ENCODE measurements at regions not wholly inside any gene's neighbourhood (a gene's known extent, or its start where the extent isn't known, plus 50 kb on each side); places are given as distances from the start of the nearest gene placed in this dataset.

GRCh38 chr2:224161712-224162111 lies 122.6 kb upstream of the SERPINE2 start:
- H3K9ac ChIP-seq (ENCODE audit: low read length): no peak overlapping the region
- H3K36me3 Mint-ChIP-seq (ENCODE audit: low read depth, unreplicated experiment): no peaks in the 10 kb centered on the region
- peak overlapping the region; percentile 66 for H3K4me2 ChIP-seq (ENCODE audit: low read length)
- peak overlapping the region; percentile 38 for H3K27ac Mint-ChIP-seq (ENCODE audit: unreplicated experiment)
- no peaks in the 10 kb centered on the region for H4K20me1 ChIP-seq (ENCODE audit: insufficient read depth, low read length)
- H3K27me3 ChIP-seq (ENCODE audit: insufficient read depth, low read length): no peaks in the 10 kb centered on the region
- H3K4me1 Mint-ChIP-seq (ENCODE audit: low read depth, unreplicated experiment): peaks cover 14% of the 10 kb centered on the region
- H3K4me1 ChIP-seq (ENCODE audit: insufficient read depth, low read length): peaks cover 48% of the 10 kb centered on the region
- peaks cover 4% of the 10 kb centered on the region for H3K27me3 Mint-ChIP-seq (ENCODE audit: low read depth, unreplicated experiment)
- H3K79me2 ChIP-seq (ENCODE audit: insufficient read depth, low read length): no peaks in the 10 kb centered on the region
- TF ChIP-seq, protein P1, sequence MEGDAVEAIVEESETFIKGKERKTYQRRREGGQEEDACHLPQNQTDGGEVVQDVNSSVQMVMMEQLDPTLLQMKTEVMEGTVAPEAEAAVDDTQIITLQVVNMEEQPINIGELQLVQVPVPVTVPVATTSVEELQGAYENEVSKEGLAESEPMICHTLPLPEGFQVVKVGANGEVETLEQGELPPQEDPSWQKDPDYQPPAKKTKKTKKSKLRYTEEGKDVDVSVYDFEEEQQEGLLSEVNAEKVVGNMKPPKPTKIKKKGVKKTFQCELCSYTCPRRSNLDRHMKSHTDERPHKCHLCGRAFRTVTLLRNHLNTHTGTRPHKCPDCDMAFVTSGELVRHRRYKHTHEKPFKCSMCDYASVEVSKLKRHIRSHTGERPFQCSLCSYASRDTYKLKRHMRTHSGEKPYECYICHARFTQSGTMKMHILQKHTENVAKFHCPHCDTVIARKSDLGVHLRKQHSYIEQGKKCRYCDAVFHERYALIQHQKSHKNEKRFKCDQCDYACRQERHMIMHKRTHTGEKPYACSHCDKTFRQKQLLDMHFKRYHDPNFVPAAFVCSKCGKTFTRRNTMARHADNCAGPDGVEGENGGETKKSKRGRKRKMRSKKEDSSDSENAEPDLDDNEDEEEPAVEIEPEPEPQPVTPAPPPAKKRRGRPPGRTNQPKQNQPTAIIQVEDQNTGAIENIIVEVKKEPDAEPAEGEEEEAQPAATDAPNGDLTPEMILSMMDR (IDR thresholded peaks at IDR 0.05; ENCODE audit: insufficient read depth, low read depth, low read length): no peak
- no peak for TF ChIP-seq EZH2 (IDR thresholded peaks at IDR 0.05; ENCODE audit: insufficient read depth, low read length)
- H3K36me3 ChIP-seq (ENCODE audit: insufficient read depth, low read length): no peaks in the 10 kb centered on the region
- peak overlapping the region; percentile 69 for H3K27ac ChIP-seq (ENCODE audit: low read depth, low read length)
- no peak overlapping the region for H3K4me3 ChIP-seq (ENCODE audit: insufficient read depth, low read depth, low read length)
- no peaks in the 10 kb centered on the region for H3K9me3 ChIP-seq (ENCODE audit: insufficient read depth, low read depth, low read length)
- FAIRE-seq (no peak), DNase-seq (ENCODE audit: low read depth) (no peak)
- no peak overlapping the region for H3K4me3 Mint-ChIP-seq (ENCODE audit: unreplicated experiment)
- no peak overlapping the region for H2AFZ ChIP-seq (ENCODE audit: low read depth, low read length)
- H3K9me3 Mint-ChIP-seq (ENCODE audit: unreplicated experiment): peaks cover 3% of the 10 kb centered on the region

- H4K20me1 ChIP-seq (ENCODE audit: insufficient read depth, low read length): no peaks in the 10 kb centered on the region
- FAIRE-seq: peak; percentile 32
- Mint-ChIP-seq H3K4me3 (ENCODE audit: unreplicated experiment) (no peak overlapping the region), H3K27ac (ENCODE audit: unreplicated experiment) (no peak overlapping the region), H3K36me3 (ENCODE audit: low read depth, unreplicated experiment) (no peaks in the 10 kb centered on the region), H3K27me3 (ENCODE audit: low read depth, unreplicated experiment) (peaks cover 4% of the 10 kb centered on the region), H3K4me1 (ENCODE audit: low read depth, unreplicated experiment) (peaks cover 19% of the 10 kb centered on the region), H3K9me3 (ENCODE audit: unreplicated experiment) (peaks cover 3% of the 10 kb centered on the region)
- no peak overlapping the region for H3K9ac ChIP-seq (ENCODE audit: low read length)
- DNase-seq (ENCODE audit: low read depth): peak; percentile 56
- H3K4me1 ChIP-seq (ENCODE audit: insufficient read depth, low read length): peaks cover 43% of the 10 kb centered on the region
- H3K4me2 ChIP-seq (ENCODE audit: low read length): no peak overlapping the region
- no peak overlapping the region for H3K27ac ChIP-seq (ENCODE audit: low read depth, low read length)
- H3K9me3 ChIP-seq (ENCODE audit: insufficient read depth, low read depth, low read length): no peaks in the 10 kb centered on the region
- no peaks in the 10 kb centered on the region for H3K36me3 ChIP-seq (ENCODE audit: insufficient read depth, low read length)
- H3K27me3 ChIP-seq (ENCODE audit: insufficient read depth, low read length): no peaks in the 10 kb centered on the region
- H3K4me3 ChIP-seq (ENCODE audit: insufficient read depth, low read depth, low read length): no peak overlapping the region
- no peaks in the 10 kb centered on the region for H3K79me2 ChIP-seq (ENCODE audit: insufficient read depth, low read length)
- TF ChIP-seq EZH2 (IDR thresholded peaks at IDR 0.05; ENCODE audit: insufficient read depth, low read length): no peak
- TF ChIP-seq, protein P1 (IDR thresholded peaks at IDR 0.05; ENCODE audit: insufficient read depth, low read depth, low read length): no peak
- peak overlapping the region; percentile 16 for H2AFZ ChIP-seq (ENCODE audit: low read depth, low read length)
Measured at GRCh38 chr2:224160917-224161316, 121.8 kb upstream of the SERPINE2 start.

DNA sequence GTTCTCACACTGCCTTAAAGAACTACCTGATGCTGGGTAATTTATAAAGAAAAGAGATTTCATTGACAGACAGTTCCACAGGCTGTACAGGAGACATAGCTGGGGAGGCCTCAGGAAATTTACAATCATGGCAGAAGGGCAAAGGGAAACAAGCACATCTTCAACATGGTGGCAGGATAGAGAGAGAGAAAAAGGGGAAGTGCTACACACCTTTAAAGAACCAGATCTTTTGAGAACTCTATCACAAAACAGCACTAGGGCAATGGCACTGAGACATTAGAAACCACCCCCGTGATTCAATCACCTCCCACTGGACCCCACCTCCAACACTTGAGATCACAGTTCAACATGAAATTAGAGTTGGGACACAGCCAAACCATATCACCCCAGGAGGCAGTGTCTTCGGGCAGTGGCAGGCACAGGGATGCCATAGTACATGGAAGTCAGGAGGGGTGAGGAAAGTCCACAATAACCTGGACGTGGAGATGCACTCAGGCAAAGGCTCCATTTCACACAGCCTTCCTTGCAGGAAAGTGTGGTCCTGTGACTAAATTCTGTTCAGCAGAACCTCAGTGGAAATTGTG lies 120.4 kb upstream of the SERPINE2 start:
- no peak for DNase-seq (ENCODE audit: low read depth)
- Histone ChIP-seq H4K20me1 (ENCODE audit: insufficient read depth, low read length) (no peaks in the 10 kb centered on the region), H3K27ac (ENCODE audit: low read depth, low read length) (no peak overlapping the region), H3K4me3 (ENCODE audit: insufficient read depth, low read depth, low read length) (no peak overlapping the region), H3K4me1 (ENCODE audit: insufficient read depth, low read length) (peaks cover 36% of the 10 kb centered on the region), H3K9me3 (ENCODE audit: insufficient read depth, low read depth, low read length) (no peaks in the 10 kb centered on the region), H3K27me3 (ENCODE audit: insufficient read depth, low read length) (no peaks in the 10 kb centered on the region), H2AFZ (ENCODE audit: low read depth, low read length) (no peak overlapping the region), H3K79me2 (ENCODE audit: insufficient read depth, low read length) (no peaks in the 10 kb centered on the region), H3K4me2 (ENCODE audit: low read length) (no peak overlapping the region), H3K9ac (ENCODE audit: low read length) (no peak overlapping the region), H3K36me3 (ENCODE audit: insufficient read depth, low read length) (no peaks in the 10 kb centered on the region)
- peaks cover 1% of the 10 kb centered on the region for H3K27me3 Mint-ChIP-seq (ENCODE audit: low read depth, unreplicated experiment)
- no peak overlapping the region for H3K4me3 Mint-ChIP-seq (ENCODE audit: unreplicated experiment)
- TF ChIP-seq EZH2 (IDR thresholded peaks at IDR 0.05; ENCODE audit: insufficient read depth, low read length): no peak
- TF ChIP-seq, protein P1 (IDR thresholded peaks at IDR 0.05; ENCODE audit: insufficient read depth, low read depth, low read length): no peak
- no peak overlapping the region for H3K27ac Mint-ChIP-seq (ENCODE audit: unreplicated experiment)
- no peaks in the 10 kb centered on the region for H3K36me3 Mint-ChIP-seq (ENCODE audit: low read depth, unreplicated experiment)
- H3K9me3 Mint-ChIP-seq (ENCODE audit: unreplicated experiment): peaks cover 3% of the 10 kb centered on the region
- H3K4me1 Mint-ChIP-seq (ENCODE audit: low read depth, unreplicated experiment): peaks cover 20% of the 10 kb centered on the region
- FAIRE-seq: no peak

All from astrocyte (in vitro differentiated cells and primary cell).